B cell (primary cell): ENCODE measurements at regions not wholly inside any gene's neighbourhood (a gene's known extent, or its start where the extent isn't known, plus 50 kb on each side); places are given as distances from the start of the nearest gene placed in this dataset.

Source experiments
- CTCF ChIP-seq: fragments of 200-600 bp; IDR thresholded peaks from one replicate; pipeline ENCODE4 v1.8.0; 2022; ENCODE audit warnings: antibody characterized with exemption, mild to moderate bottlenecking
- EZH2 ChIP-seq: IDR thresholded peaks from 2 replicates; pipeline ENCODE4 v1.6.1; 2012; ENCODE audit warnings: borderline replicate concordance, low read depth, mild to moderate bottlenecking, moderate library complexity, low read length; ENCODE audit not compliant: insufficient read depth, poor library complexity, severe bottlenecking

- TF ChIP-seq CTCF (no peak), EZH2 (no peak)
Measured at GRCh38 chr10:129193148-129193547, 273.9 kb upstream of the MGMT start.
